Stimulated activated CD4-positive, alpha-beta T cell treated with anti-CD3 and anti-CD28 coated beads, Interleukin-2, amount 100 ng/mL, for 4 hours (primary cell): ENCODE measurements at regions not wholly inside any gene's neighbourhood (a gene's known extent, or its start where the extent isn't known, plus 50 kb on each side); places are given as distances from the start of the nearest gene placed in this dataset.

Experiments used
- DNase-seq: peaks from one replicate; pipeline ENCODE4 v3.0.0-alpha.2; 2020; ENCODE audit warnings: low read depth

DNA sequence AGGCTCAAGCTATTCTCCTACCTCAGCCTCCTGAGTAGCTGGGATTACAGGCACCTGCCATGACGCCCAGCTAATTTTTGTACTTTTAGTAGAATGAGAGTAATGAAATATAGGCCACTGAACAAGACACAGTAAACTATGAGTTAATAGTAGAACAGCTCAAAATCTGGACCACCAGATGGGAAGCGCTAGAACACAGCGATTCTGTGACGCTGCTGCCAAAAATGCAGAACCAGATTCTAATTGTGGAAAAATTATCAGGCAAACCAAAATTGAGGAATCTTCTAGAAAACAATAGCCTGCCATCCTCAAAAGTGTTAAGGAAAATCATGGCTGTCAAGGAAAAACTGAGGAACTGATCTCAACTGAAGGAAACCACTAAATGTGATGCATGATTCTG, 111.4 kb upstream of the TIAM1 start:
- DNase-seq = no peak

DNA sequence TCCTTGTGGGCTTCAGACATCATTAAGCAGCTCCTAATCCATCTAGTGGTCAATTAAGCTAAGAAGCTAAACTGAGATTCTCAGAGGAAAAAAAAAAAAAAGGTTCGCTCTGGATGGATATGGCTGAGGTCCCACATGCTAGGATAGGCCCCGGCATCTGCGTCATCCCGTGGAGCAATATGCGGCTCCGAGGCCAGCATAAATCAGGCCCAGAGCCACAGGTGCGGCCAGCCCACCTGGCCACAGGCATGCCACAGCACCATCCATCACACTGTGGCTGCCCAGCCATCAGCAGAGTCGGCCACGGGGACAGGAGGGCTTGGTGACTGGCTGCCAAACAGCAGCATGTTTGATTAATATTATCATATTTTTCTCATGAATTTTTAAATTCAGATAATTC, 106.9 kb upstream of the TIAM1 start:
- DNase-seq = no peak

GRCh38 chr21:31449921-31450535, 106.0 kb upstream of the TIAM1 start:
- no peak for DNase-seq

- no peak for DNase-seq
These were observed 104.4 kb upstream of the TIAM1 start for GRCh38 chr21:31448496-31448895.

GRCh38 chr21:31447505-31447904, 103.4 kb upstream of the TIAM1 start:
- no peak for DNase-seq

GRCh38 chr21:31446226-31446855, 102.3 kb upstream of the TIAM1 start:
- peak; percentile 6 for DNase-seq

DNA sequence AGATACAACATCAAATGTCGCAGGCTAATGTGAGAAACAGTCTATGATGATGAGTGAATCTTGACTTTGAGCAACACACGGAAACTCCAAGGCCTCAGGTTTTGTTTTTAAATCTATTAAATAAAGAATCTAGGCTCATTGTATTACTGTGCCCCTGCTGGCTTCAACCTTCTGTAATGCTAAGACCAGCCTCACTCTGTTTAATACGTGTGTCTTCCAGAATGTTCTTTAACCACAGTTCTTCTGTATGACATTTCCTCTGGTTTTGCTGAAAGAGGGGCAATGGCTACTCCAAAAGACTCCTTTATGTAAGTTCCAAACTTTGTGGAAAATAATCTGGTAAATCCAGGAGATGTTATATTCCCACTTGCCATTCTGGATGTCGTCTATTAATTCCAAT, 101.1 kb upstream of the TIAM1 start:
- no peak for DNase-seq

DNA sequence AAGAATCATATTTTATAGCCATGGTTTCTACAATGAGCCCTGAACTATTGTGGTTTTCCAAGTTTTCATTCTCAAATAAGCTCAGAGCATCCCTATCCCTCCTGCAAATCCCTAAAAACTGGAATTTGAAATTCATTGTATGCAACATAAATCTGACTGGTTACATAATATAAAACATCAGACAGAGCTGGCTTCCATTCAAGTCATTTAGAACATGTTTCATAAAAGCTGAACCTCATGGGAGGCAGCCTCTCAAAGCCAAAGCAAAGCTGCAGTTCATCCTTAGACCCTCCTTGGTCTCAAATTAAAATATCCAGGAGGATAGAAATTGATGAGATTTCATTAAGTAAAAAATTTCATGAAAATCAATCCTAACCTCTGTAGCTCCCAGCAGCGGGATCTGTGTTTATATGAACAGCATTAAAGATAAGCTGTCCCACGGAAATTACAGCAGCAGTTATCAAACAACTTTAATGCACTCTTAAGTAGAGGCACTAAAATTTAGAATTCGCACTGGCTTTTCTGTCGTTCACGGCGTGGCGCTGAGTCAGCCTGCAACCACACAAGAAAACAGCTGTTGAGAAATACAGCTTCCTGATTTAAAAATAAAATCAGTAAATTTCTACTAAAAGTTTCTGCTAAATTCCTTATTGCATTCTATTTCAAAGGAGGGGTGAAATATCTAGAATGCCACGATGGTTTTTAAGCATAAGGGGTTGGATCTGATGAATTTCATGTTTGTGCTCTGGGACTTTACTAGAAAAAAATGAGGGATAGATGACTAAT, 99.9 kb upstream of the TIAM1 start:
- no peak for DNase-seq

DNA sequence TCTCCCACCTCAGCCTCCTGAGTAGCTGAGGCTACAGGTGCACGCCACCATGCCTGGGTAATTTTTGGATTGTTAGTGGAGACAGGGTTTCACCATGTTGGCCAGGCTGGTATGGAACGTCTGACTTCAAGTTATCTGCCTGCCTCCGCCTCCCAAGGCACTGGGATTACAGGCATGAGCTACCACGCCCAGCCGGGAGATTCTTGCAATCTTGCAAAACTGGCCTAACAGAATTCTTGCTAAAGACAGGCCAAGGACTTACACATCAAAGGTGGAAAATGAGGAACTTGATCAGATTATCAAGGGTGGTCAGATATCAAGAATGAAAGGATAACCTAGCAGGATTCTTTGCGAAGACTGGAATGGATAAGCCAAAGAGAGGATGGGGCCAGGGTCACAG, 98.3 kb upstream of the TIAM1 start:
- DNase-seq = no peak

GRCh38 chr21:31429506-31429905, 85.4 kb upstream of the TIAM1 start:
- no peak for DNase-seq

DNA sequence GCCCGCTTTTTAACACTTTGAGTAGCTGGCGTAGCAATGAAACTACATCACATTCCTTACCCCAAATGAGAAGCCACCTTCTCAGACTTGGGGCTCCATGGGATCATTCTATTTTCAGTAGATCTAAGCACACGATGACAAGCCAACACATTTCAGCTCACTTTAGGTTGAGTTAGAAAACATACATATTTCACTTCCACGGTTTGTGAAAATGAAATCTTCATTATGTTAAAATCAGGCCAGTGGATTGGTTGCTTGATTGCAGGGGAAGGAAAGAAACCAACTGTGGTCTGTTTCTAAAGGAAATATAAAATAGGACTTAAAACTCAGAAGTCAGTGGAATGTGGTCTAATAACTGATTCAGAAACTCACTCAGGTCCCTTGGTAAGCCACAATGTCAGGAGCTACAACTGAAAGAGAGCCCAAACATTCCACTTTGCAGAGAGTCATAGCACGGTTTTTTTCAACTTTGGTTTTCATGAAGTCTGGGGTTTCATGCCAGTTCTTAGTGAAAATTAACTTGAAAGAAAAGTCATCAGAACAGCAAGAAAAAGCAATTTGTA, 82.3 kb upstream of the TIAM1 start:
- DNase-seq = no peak

GRCh38 chr21:31425138-31425537, 81.1 kb upstream of the TIAM1 start:
- no peak for DNase-seq

- no peak for DNase-seq
These were observed 80.0 kb upstream of the TIAM1 start for GRCh38 chr21:31424058-31424457.

- no peak for DNase-seq
These were observed 76.9 kb upstream of the TIAM1 start for GRCh38 chr21:31420988-31421387.

DNA sequence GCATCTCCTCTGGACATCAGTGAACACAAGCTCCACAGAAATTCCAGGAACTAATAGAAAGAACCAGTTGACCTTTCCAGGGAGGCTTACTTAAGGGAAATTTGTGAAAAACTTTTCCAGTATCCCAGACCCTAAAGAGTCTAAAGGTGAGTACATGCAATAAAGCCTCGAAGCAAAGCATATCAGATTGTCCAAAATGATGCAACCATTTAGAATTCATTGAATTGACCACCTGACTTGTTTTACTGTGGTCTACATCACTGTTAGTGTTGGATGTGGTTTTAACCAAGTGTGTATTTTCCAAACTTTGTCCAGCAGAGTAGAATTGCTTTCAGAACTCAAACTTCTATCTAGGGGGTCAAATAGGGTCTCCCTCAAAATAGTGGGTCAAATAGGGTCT, 76.3 kb upstream of the TIAM1 start:
- DNase-seq = no peak

DNA sequence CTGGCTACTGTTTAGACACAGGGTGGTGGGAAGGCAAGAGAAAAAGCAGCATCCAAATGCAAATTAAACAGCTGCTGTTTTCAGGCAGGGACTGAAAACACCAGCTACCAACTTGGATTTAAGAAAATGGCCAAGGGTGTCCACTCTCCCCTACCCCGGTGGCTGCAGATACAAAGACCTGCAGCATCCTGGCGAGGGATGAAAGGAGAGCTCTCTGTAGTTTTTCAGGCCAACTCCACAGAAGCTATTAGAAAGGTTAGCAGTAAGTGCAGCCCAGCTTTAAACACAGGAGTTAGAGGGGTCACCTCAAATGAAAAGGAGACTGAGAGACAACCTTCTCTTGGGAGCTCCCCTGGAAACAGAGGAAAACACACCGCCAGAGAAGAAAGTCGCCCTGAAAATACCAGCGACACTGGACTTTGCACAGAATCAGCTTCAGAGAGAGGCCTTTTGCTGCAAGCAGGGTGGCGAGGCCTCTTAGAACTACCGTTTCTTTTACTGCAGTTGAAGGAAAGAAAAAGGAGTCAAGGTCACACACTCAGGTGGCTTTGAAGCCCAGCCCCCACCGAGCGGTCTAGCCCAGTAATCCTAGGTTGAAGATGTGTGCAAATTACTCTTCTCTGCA, 74.4 kb upstream of the TIAM1 start:
- DNase-seq = no peak

- DNase-seq = peak; percentile 19
These were observed 73.2 kb upstream of the TIAM1 start for GRCh38 chr21:31417214-31417613.

DNA sequence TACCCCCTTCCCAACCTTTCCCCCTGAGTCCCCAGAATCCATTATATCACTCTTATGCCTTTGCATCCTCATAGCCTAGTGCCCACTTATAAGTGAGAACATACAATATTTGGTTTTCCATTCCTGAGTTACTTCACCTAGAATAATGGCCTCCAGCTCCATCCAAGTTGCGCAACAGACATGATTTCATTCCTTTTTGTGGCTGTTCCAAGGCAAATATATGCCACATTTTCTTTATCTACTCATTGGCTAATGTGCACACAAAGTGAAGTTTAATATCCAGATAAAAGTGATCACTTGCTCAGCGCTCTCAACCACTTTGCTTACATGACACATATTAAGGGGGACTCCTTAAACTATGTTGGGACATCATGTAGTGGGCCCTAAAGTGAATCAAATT, 72.4 kb upstream of the TIAM1 start:
- DNase-seq = no peak

GRCh38 chr21:31414263-31415000, 70.4 kb upstream of the TIAM1 start:
- DNase-seq = no peak

DNA sequence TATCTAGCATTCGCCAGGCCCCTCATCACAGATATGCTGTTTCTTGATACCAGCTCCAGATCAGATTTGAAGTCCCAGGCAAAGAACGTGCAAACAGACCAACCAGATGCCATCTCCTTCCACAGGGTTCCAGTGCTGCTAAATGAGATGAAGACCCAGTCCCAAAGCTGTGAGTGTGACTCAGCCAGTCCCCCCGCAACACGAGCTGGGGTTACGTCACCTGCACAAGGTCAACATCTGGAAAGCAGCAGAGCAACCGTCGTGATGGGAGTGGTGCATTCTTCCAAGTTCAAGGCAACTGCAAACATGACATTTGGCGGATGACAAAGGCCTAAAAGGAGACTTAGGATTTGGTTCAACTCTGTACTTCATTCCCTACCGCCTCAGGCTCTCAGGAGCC, 69.6 kb upstream of the TIAM1 start:
- DNase-seq = no peak

GRCh38 chr21:31410499-31411131, 66.6 kb upstream of the TIAM1 start:
- DNase-seq = no peak
